ENCODE measurements at regions not wholly inside any gene's neighbourhood (a gene's known extent, or its start where the extent isn't known, plus 50 kb on each side); places are given as distances from the start of the nearest gene placed in this dataset.
"Not testable (repeated sequence)": the region's sequence is repeated elsewhere in the genome, so short reads cannot be mapped to it uniquely, and the experiment has no call there.

DNA sequence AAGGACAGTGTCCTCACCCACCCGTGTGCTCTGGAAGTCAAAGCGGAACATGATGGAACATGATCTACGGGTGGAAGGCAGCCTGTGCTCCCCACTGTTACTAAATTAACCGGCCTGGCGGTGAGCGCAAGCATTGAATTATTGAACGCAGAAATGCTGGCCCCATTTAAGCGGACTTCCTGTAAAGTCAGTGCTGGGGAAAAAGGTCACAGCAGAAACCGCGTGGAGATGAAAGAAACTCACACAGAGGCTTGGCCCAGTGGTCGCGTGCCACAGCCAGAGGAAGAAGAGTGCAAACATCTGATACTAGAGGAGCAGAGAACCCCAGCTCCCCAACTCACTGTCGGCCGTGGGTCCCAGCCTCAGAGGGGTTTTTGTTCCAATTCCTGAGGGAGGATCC is 321.2 kb downstream of the ADGRD1 start:
- no peak for DNase-seq

DNA sequence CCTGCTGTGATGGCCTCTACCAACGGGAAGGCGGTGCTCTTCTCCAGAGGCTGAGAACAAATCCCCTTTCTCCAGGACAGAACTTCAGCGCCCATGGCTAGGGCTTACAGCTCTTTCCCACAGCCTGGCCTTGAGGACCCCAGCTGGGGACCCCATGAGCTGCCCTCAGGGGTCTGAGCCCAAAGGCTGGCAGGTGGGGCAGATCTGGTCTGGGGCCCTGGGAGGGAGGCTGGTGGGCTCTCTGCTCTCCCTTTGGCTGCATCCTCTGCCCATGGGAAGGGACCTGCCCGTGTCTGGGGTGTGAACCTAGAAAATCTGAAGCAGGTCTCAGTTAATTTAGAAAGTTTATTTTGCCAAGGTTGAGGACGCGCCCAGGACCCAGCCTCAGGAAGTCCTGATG is 322.1 kb downstream of the ADGRD1 start:
- no peak for DNase-seq

DNA sequence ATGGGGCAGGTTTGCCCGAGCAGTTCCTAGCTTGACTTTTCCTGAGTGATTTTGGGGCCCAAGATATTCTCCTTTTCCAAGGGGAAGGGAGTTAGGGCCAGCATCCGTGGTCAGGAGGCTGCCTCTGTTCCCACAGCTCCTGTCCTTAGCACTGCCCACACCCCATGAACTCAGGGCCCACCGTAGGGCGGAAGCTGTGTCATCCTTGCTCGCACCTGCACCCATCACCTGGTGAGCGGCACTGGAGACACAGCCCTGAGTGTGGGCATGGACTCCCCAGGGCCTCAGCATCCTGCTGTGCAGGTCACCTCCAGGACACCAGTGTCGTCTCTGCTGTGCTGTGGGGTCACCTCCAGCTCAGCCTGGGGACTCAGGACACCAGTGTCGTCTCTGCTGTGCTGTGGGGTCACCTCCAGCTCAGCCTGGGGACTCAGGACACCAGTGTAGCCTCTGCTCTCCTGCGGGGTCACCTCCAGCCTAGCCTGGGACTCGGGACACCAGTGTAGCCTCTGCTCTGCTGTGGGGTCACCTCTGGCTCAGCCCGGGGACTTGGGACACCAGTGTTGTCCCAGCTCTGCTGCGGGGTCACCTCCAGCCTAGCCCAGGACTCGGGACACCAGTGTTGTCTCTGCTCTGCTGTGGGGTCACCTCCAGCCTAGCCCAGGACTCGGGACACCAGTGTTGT is 322.9 kb downstream of the ADGRD1 start:
- DNase-seq, result no peak

DNA sequence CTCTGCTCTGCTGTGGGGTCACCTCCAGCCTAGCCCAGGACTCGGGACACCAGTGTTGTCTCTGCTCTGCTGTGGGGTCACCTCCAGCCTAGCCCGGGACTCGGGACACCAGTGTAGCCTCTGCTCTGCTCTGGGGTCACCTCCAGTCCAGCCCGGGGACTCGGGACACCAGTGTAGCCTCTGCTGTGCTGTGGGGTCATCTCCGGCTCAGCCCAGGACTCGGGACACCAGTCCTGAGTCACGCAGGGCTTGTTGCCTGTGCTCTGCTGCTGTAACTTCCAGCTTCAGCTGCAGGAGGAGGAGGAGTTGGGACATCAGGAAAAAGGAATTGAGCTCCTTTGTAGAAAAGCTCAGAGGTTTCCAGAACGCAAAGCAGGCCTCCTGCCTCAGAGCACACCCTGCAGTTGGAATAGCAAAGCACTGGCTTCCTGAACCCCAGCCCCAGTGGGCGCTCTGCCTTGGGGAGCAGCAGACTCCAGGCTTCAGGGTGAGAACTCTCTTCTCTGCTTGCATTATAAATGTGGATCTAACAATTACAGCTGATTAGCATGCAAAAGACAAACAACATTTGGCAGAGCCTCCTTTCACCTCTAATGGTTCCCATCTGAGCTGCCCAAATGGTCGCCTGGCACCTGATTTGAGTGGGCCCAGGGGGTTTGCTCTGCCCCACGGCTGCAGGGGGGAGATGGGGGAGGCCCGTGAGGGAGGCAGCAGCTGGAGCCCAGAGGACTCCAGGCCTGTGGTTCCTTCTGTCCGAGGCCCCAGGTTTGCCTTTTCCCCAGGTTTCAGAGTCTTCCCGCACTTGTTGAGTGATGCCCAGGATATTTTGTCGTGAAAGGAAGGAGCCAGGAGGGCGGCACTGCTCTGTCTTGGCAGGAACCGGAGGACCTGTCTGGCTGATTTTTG is 323.7 kb downstream of the ADGRD1 start:
- DNase-seq, result not testable (repeated sequence)

DNA sequence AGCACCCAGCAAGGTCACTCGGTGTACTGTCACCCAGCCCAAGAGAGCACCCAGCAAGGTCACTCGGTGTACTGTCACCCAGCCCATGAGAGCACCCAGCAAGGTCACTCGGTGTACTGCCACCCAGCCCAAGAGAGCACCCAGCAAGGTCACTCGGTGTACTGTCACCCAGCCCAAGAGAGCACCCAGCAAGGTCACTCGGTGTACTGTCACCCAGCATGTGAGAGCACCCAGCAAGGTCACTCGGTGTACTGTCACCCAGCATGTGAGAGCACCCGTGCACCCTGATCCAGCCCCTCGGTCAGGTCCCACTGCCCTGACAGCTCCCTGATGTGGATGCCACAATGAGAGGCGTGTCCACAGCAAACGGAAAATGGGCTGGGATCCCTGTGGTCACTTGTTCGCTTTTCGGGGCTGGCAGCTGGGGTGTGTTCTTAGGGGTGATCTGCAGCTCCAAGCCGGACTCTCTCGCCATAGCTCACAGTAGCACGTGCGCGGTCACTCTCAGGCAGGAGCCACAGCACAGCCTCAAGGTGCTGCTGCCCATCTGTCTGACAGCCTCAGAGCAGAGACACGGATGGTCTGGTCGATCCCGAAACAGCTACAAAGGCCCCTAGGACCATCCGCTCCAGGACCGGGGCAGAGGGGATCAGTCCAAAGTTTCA is 324.9 kb downstream of the ADGRD1 start:
- not testable (repeated sequence) for DNase-seq

DNA sequence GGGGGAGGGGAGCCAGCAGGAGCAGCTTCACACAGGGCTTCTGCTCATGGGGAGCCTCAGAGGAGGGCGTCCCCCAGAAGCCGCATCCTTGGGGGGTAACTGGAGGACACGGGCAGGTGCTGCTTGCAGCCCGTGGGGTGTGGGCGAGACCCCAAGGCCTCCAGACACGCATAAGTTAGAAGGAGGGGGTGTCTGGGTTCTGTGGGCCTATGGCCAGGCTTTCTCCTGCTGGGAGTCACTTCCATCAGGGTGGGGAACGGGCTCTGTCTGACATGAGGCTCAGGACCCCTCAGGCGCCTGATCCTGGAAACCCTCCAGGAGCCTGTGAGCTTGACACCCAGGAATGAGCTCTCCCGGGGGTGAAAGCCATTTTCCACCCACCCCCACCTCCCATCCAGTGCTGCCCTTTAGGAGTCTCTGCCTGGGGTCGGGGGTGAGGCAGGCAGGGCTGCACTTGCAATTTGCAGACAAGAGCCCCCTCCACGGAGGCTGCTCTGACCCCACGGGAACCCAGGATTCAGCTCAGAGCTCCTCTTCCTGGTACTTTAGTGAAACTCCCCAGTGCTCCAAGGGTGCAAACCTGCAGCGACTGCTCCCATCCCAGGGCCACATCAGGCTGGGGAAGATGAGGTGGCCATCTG is 325.7 kb downstream of the ADGRD1 start:
- no peak for DNase-seq

DNA sequence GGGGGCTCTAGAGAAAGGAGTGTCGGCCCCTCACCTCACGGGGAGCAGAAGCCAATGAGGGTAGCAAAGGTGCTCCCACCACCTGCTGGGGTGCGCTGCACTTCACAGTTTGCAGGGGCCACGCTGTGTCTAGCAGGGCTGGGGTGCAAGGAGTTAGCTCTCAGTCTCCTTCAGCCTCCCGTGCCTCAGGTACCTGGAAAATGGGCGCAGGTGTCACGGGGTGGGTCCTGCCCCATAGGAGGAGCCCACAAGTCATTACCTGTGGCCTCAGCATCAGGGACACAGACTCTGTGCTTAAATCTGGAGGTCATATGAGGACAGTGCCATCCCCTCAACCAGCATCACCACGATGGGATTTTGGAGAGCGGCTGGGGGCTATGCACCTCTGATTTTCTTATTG is 326.7 kb downstream of the ADGRD1 start:
- DNase-seq, result no peak

DNA sequence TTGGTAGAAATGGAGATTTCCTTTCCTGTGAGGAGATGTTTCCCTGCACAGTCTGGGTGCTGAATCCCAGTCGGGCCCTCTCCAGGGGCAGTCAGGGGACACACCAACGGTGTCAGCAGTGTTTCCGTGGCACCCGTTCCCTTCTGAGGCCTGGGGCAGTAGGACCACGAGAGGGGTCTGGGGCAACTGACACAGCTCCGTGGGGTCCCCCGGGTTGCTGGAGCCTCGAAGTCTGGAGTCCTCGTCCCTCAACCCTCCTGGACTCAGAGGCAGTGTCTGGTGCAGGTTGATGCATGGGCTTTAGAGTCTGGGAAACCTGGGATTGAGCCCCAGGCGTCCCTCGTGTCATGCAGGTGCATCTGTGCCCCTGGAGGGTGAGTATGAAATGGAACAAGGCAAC is 327.3 kb downstream of the ADGRD1 start:
- no peak for DNase-seq

DNA sequence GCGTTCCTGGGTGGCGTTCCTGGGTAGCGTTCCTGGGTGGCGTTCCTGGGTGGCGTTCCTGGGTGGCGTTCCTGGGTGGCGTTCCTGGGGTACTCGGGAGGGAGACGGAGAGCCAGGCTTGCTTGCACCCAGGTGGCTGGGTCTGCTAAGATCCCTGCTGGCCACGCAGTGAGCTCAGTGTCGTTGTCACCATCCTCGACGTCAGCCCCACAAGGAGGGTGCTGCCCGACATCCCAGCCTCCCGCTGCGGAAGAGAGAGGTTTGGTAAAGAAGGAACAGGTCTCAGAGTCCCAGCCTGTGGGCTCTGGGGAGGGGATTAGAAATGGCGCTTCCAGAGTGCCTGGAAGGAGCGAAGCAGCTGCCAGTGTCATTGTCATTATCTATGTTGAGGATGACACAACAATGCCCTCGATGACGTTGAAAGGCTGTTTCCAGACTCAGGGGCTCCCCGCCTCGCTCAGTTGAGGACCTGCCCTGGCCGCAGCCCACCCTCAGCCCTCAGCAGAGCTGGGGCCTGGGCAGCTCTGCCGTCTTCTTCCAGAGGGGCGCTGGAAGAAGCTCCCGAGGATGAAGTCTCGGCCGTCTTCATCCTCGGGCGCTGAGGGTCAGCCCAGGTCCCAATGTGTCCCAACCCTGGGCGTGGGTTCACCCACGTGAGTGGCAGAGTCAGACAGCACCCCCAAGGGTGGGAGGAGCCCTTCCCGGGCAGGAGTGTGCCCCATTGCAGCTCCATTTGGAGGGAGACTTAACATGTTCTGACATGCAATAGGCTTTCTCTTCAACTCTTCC is 328.8 kb downstream of the ADGRD1 start:
- DNase-seq, result no peak

DNA sequence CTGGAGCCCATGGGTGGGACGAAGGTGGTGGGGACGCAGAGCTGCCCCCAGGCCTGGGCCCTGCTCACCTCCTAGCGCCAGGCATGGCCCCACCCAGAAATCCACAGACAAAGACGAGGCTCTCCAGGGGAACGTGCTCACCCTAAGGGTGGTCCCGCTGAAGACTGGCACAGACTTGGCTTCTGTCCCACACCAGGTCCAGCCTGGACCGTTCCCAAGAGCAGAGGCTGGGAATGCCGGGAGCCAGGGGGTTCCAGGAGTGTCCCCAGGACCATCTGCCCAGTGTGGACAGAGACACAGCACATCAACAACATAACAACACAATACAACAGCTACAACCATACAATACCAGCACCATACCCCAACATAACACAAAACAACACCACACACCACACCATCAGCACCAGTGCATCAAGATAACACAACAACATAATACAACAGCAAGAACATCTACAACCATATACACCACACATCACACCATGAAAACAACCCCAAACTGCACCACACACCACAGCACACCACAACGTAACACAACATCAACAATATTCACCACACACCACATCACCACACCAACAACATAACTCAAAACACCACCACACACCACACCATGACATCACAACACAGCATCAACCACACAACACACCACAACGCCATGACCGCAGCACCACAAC is 329.6 kb downstream of the ADGRD1 start:
- DNase-seq, result no peak

DNA sequence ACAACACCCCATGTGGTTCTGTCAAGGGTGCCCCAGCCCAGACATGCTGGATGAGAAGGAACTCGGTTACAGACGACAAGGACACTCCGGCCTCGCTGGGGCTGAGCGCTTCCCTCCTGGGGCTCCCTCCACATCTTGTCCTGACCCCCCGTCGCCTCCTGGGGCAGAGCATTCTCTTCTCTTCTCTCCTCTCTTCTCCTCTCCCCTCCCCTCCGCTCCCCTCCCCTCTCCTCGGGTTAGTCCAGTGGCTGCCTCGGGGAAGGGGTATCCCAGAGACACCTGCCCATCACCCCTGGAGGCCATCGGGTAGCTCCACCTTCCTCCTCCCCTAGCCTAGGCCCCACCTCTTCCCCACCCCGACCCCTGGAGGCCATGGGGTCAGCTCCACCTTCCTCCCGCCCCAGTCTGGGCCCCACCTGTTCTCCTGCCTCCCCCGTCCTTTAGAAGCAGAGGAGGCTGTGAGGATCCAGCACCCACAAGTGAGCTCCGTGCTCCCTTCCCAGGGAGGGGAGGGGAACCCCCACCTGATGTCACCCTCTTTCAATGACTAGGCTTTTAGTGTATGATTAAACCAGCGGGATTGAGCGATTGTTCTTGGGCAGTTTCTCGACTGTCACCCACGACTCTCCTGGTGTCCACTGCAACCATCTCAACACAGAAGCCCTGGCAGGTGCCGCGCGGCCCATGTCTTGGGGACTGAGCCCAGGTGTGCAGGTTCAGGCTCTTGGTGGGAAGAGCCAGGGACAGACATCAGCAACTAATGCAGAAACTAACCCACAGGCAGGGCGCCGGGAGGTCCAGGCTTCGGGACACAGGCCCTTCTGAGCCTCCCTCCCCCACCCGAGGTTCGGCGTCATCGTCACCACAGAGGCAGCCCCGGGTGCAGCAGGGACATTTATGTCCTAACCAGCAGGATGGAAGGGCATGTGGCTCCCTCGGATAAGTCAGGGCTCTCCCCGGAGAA is 330.4 kb downstream of the ADGRD1 start:
- not testable (repeated sequence) for DNase-seq

DNA sequence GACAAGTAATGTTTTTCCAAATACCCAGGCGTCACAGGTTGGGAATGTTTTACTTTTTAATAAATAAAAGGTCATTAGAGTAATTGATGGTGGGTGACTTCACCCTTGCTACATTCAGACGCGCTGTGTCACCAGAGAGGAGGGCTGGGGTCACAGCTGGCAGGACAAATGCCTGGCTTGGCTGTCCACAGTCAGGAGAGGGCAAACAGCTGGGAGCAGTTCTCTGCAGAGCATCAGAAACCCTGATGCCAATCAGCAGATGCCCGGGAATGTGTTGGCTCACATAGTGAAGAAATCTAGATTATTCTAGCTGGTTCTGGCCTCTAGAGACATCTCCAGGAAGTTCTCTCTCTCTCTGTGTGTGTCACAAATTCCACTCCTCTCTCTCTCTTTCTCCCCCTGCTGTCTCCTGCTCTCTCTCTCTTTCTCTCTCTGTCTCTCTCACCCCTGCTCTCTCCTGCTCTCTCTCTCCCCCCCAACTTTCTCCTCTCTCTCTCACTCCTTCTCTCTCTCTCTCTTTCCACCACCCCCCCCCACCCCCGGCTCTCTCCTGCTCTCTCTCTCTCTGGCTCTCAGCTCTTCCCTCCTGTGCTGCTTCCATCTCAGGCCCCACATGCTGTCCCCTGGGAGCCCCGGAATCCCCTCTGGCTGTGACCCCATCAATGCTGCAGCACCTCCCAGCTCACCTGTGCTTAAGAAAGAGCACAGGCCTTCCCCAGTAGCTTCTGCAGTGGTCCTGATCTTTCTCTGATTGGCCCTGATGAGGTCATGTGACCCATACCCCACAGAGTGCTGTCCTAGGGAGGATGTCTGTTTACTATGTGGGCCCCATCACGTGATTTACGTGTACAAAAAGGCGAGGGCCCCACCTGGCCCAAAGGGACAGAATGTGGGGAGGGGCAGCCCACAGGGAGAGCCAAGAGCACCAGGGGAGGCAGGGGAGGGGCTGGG is 331.5 kb downstream of the ADGRD1 start:
- not testable (repeated sequence) for DNase-seq

DNA sequence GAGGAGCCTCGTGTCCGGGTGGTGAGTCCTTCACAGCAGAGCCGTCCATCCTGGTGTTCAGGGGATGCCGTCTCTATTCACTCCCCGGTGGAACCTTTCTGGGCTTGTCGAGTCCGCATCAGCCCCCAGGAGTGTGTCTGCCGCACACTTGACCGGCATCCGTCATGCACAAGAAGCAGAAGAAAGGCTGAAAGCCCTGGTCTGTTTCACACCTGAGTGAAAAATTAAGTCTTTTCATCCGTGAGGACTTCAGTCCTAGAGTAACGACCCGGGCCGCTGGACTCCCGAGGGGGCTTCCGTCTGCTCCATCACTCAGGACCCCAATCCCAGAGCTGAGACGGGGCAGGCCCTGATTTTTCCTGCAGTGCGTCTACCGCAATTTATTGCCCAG is 332.2 kb downstream of the ADGRD1 start:
- DNase-seq, result not testable (repeated sequence)

DNA sequence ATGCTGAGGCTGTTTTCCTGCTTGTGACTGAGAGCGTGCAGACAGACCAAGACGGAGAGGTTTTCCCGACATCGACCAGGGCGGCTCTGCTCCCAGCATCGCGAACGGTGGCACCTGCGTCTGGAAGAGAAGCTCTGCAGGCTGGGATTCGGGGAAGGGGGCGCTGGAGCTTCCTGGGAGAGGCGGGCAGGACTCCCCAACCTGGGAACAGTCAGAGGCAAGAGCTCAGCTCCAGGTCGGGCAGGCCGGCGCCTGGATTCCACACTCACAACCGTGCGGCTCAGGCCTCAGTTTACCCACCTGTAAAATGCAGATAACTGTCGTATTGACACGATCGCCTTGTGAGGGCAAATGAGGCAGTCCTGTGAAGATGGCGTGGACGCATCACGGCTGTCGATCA is 332.6 kb downstream of the ADGRD1 start:
- not testable (repeated sequence) for DNase-seq

DNA sequence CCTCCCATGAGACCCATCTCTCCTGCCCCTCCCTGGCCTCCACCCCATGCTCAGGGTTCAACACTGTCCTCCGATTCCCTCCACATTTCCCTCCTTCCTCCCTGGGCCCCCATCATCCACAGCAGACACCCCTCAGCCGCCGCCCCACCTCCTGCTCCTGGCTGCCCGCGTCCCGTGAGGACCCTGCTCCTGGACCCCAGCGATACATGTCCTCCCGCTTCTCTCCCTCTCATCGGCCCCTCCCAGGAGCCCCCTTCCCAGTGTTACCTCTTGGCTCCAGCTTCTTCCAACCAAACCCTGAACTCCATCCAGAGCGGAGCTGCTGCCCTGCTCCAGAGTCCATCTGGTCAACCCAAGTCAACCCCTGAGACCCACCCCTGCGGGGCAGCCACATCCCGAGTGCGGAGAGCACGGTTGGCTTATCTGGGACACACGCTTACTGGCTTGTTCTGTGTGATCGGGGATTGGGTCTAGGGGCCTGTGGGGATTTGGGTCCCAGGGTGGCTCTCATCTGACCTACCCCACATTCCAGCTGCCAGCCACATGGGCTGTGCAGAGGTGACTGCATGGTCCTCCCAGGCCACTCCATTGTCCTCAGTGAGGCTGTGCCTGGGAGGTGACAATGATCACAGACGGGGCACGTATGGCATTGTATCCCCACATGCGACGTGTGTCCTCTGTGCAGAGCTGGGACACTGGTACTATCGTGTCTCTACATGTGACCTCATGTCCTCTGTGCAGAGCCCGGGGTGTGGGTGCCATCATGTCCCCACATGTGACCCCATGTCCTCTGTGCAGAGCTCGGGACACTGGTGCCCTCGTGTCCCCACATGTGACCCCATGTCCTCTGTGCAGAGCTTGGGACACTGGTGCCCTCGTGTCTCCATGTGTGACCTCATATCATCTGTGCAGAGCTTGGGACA is 333.6 kb downstream of the ADGRD1 start:
- no peak for DNase-seq

DNA sequence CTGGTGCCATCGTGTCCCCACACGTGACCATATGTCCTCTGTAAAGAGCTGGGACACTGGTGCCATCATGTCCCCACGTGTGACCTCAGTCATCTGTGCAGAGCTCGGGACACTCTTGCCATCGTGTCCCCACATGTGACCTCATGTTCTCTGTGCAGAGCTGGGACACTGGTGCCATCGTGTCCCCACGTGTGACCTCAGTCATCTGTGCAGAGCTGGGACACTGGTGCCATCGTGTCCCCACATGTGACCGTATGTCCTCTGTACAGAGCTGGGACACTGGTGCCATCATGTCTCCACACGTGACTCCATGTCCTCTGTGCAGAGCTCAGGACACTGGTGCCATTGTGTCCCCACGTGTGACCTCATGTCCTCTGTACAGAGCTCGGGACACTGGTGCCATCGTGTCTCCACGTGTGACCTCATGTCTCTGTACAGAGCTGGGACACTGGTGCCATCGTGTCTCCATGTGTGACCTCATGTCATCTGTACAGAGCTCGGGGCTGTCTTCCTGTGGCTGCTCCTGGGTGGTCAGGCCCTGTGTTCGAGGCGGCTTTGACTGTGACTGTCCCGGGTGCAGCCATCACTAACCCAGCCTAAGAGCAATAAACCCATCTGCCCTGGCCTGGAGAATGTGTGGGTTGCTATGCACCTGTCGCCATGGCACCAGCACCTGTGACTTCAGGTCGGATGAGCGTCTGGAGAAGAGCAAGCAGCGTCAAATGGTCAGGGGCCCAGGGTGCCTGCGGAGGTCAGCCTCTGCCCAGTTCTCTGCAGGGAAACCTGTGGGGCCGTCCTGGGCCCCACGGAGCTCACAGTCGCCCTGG is 334.4 kb downstream of the ADGRD1 start:
- DNase-seq, result no peak
